ENCODE measurements at regions not wholly inside any gene's neighbourhood (a gene's known extent, or its start where the extent isn't known, plus 50 kb on each side); places are given as distances from the start of the nearest gene placed in this dataset.

DNA sequence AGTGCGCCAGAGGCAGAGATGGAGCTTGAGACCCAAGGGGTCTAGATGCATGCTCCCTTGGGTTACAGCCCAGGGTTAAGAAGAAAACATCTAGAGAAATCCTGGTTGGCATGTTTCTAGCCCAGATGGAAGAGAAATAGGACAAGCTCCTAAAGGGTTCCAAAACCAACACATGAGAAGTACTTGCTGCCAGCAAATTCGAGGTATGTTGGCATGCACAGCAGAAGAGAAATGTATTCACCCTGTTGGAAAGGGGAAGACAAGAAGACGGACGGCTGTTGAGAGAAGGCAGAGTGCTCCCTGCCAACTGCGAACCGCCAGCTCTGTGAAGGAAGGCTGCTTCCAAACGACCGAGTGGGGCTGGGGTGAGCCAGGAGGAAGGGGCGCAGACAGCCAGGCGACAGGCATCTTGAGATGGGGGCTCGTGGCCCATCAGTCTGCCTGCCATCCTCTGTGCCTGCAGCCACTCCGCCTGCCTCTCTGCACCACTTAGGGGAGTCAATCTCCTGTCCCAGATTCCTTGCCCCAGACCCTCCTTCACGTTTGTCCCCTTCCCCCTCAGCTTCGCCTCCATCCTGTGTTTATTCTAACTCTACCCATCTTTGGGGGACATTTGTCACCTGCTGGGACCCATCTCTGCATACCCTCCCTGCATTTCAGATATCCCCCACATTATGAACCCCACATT lies 249.2 kb downstream of the CDC5L start:
- no peak for DNase-seq (ENCODE audit: low read depth)

GRCh38 chr6:44641344-44642031 lies 254.0 kb downstream of the CDC5L start:
- DNase-seq (ENCODE audit: low read depth), result no peak

GRCh38 chr6:44642349-44642748 lies 254.8 kb downstream of the CDC5L start:
- DNase-seq (ENCODE audit: low read depth), result no peak

GRCh38 chr6:44642870-44643522 lies 255.5 kb downstream of the CDC5L start:
- no peak for DNase-seq (ENCODE audit: low read depth)

- no peak for DNase-seq (ENCODE audit: low read depth)
Measured at GRCh38 chr6:44645276-44645675, 257.8 kb downstream of the CDC5L start.

DNA sequence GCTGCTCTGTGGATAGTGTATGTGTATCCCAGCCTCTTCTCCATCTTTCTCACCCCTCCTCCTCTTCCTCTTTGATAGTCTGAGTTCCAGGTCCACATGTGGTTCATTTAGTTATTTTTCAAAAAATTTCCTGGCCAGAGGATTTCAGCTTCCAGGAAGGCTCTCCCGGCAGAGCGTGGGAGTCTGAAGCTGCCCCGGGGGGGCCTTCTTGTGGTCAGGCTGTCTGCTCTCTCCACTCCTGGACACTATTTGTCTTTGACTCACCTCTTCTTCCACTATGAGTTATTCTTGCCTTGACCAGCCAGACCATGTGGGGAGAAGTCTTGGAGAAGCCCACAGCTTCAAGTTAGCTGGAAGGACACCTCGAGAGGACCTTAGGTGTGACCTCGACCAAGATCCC lies 258.8 kb downstream of the CDC5L start:
- no peak for DNase-seq (ENCODE audit: low read depth)

- DNase-seq (ENCODE audit: low read depth), result no peak
Measured at GRCh38 chr6:44649365-44650025, 262.0 kb downstream of the CDC5L start.

DNA sequence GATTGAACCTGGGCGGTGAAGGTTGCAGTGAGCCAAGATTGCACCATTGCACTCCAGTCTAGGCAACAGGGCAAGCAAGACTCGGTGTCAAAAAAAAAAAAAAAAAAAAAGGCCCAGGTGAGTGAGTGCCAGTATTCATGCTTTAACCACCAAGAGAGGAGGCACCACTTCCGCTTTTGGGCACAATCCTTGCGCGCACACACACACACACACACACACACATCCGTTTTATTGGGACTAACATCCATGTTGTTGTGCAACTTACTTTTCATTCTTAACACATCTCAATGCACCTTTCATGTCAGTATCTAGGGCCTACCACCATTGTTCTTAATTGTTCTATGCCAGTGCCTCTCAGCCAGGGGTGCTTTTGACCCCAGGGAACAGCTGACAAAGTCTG lies 263.0 kb downstream of the CDC5L start:
- no peak for DNase-seq (ENCODE audit: low read depth)

GRCh38 chr6:44650947-44651346 lies 263.4 kb downstream of the CDC5L start:
- DNase-seq (ENCODE audit: low read depth), result no peak

DNA sequence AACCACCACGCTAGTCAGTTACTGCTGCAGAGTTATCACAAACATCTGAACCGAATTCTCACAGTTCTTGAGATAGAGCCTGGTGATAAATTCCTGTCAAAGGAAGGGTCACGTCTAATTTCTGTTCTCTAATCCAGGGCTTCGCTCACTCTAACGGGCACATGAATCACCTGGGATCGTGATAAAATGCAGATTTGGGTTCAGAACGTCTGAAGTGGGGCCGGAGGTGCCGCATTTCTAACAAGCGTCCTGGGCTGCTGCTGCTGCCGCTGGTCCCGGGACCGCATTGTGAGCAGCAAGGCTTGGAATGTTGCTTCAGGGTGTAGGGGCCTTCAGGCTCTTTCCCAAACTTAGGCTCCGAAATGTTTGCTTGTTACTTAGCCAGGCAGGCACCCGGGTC lies 264.1 kb downstream of the CDC5L start:
- no peak for DNase-seq (ENCODE audit: low read depth)

DNA sequence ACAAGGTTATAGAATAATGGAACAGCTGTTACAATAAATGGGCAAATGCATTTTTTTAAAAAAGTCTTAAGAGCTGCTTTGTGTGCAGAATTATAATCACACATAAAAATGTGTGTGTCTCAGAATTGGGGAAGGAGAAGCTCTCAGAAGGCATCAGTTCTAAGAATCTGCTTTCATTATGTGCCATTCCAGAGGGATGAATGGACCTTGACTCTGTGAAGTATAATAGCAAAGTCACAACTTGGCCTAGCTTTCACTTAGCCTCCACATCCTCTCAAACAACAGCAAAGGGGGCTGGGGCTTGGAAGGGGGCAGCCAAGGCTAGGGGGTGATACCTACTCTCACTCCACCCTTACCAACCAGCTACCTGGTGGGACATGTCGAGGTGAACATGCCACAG lies 265.0 kb downstream of the CDC5L start:
- DNase-seq (ENCODE audit: low read depth), result no peak

GRCh38 chr6:44653091-44653490 lies 265.6 kb downstream of the CDC5L start:
- no peak for DNase-seq (ENCODE audit: low read depth)

DNA sequence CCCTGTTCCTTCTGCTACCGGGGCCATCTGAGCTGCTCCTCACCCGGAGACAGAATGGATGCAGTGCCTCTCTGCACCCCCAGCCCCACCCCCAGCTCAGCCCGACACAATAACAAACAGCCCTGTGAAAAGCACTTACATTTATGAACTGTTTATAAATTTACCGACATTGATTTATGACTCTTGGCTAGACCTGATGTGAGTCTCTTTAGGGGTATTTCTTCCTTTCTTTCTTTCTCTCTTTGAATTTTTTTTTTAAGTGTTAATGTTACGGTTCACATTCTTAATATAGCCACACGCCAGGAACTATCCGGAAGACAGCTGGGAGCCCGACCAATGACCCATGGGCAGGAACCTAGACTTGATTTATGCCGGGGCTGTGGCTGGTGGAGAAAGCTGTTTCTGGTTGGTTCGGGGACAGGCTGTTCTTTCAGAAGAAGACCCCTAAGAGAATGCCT lies 266.3 kb downstream of the CDC5L start:
- no peak for DNase-seq (ENCODE audit: low read depth)

- peak; percentile 68 for DNase-seq (ENCODE audit: low read depth)
Measured at GRCh38 chr6:44655412-44656342, 268.2 kb downstream of the CDC5L start.

DNA sequence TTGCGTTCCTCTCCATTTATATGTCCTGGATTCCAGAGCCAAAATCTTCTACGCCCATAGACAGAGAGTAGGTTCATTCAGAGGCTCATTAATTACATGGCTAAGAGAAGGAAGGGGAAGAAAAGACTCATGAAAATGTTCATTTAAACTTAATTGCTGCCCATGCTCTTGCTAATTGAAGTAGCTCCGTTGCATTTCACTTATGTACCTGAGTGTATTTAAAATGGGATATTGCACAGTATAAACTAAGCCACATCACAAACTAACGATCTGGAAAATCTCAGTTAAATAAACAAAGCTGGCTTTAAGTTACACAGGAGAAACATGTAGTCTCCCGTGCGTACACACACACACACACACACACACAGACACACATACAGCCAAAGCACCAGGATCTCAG lies 269.2 kb downstream of the CDC5L start:
- no peak for DNase-seq (ENCODE audit: low read depth)

DNA sequence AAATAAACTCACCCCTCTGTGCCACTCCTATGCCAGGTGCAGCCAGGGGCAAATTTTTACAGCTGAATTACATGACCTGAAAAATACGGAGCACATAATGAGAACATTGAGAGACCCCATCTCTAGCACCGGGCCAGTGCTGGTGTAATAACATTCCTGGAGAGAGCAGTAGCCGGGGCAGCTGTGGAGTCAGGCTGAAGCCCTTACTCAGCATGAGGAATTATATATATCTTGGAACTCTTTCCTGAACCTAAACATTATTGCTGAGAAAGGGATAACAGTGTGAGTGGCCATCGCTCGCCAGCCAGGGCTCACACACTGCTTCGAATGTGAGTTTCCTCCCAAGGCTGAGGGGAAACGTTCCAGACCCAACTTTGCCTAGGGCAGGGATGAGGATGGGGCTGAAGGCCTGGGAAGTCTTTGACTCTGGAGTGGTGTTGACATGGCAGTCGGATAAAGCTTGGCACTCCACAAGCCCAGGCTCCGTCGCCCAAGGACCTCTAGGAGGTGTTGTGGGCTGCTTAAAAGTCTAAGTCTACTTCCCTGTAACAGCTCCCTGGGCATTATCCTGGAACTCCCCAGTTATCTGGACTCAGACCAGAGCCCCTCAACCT lies 269.8 kb downstream of the CDC5L start:
- no peak for DNase-seq (ENCODE audit: low read depth)

DNA sequence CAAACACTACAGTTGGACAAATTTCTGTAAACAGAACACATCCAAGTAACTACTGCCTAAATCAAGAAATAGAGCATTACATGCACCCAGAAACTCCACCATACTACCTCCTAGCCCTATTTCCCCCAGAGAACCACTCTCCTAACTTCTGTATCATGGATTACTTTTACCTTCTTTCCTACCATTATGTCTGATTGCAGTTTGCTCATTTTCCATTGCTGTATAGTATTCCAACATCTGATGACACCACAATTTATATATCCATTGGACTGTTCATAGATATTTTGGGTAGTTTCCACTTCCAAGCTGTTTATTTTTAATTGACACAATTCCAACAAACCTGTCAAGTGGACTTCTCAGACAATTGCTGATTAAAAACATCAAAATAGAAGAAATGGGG lies 271.1 kb downstream of the CDC5L start:
- no peak for DNase-seq (ENCODE audit: low read depth)

- DNase-seq (ENCODE audit: low read depth), result no peak
Measured at GRCh38 chr6:44659726-44660125, 272.2 kb downstream of the CDC5L start.

GRCh38 chr6:44660561-44661220 lies 273.2 kb downstream of the CDC5L start:
- no peak for DNase-seq (ENCODE audit: low read depth)

GRCh38 chr6:44661221-44662008 lies 273.9 kb downstream of the CDC5L start:
- DNase-seq (ENCODE audit: low read depth), result no peak
